K562 (cell line): ENCODE measurements at regions not wholly inside any gene's neighbourhood (a gene's known extent, or its start where the extent isn't known, plus 50 kb on each side); places are given as distances from the start of the nearest gene placed in this dataset.

Source experiments
- CBX8 ChIP-seq: fragments of 200-600 bp; sonication (generic); IDR thresholded peaks from 2 replicates; pipeline ENCODE4 v1.6.1; 2012; ENCODE audit warnings: borderline replicate concordance, mixed run types, low read depth, mild to moderate bottlenecking, moderate library complexity, mixed read lengths, low read length, control low read depth, inconsistent platforms; ENCODE audit not compliant: poor library complexity, severe bottlenecking; ENCODE audit errors: extremely low read depth
- CCNT2 ChIP-seq: IDR thresholded peaks from 2 replicates; pipeline ENCODE4 v1.6.1; 2011; ENCODE audit warnings: borderline replicate concordance, low read depth, mild to moderate bottlenecking, moderate library complexity, mixed read lengths, low read length; ENCODE audit not compliant: insufficient read length; ENCODE audit errors: extremely low read depth
- CHD2 ChIP-seq: IDR thresholded peaks from 2 replicates; pipeline ENCODE4 v1.6.1; 2011; ENCODE audit warnings: low read depth, low read length
- MTA1 ChIP-seq: fragments of 450-650 bp; IDR thresholded peaks from 2 replicates; pipeline ENCODE4 v1.6.1; 2017; ENCODE audit warnings: borderline replicate concordance
- NFATC3 ChIP-seq: fragments of 450-650 bp; IDR thresholded peaks from 2 replicates; pipeline ENCODE4 v1.6.1; 2017; ENCODE audit warnings: mild to moderate bottlenecking
- NFE2 ChIP-seq: IDR thresholded peaks from 2 replicates; pipeline ENCODE4 v1.6.1; 2014; ENCODE audit warnings: antibody characterized with exemption, low read depth
- NFRKB ChIP-seq: fragments of 450-650 bp; IDR thresholded peaks from 2 replicates; pipeline ENCODE4 v1.6.1; 2016; ENCODE audit warnings: low read depth
- NR3C1 ChIP-seq: sonication (generic); formaldehyde crosslinking; IDR thresholded peaks from 2 replicates; pipeline ENCODE4 v1.8.1; 2022; ENCODE audit warnings: missing genetic modification reagents
- RAD21 ChIP-seq, 2 experiments: fragments of 250-450 bp in 1 of 2; fragments of 450-650 bp in 1 of 2; sonication (Bioruptor Pico) in 1 of 2; formaldehyde crosslinking in 1 of 2; IDR thresholded peaks in 1 of 2; conservative IDR thresholded peaks in 1 of 2; 2 replicates each; pipeline versions ENCODE4 v1.4.0 to v1.8.0; 2020 to 2022; ENCODE audit warnings: mild to moderate bottlenecking in 2 of 2, moderate library complexity in 1 of 2
- SMAD4 ChIP-seq: fragments of 250-450 bp; sonication (Bioruptor Pico); conservative IDR thresholded peaks from 2 replicates; pipeline ENCODE4 v1.8.0; 2021; ENCODE audit warnings: inconsistent platforms, mild to moderate bottlenecking, moderate library complexity
- ZNF311 ChIP-seq: fragments of 250-450 bp; sonication (Bioruptor Pico); IDR thresholded peaks from 2 replicates; pipeline ENCODE4 v1.4.0; 2020; ENCODE audit warnings: mild to moderate bottlenecking, moderate library complexity
- ZNF407 ChIP-seq: fragments of 450-650 bp; IDR thresholded peaks from 2 replicates; pipeline ENCODE4 v1.6.1; 2016; ENCODE audit warnings: low read depth
- ZNF79 ChIP-seq: fragments of 250-450 bp; sonication (Bioruptor Pico); IDR thresholded peaks from 2 replicates; pipeline ENCODE4 v1.4.0; 2020; ENCODE audit warnings: low read depth, mild to moderate bottlenecking, moderate library complexity
- TF ChIP-seq, protein P1 (sequence below): fragments of 150-350 bp; conservative IDR thresholded peaks from 2 replicates; pipeline ENCODE4 v1.6.1; 2014; ENCODE audit warnings: low read length
- TF ChIP-seq, protein P2 (sequence below): fragments of 450-650 bp; formaldehyde crosslinking; IDR thresholded peaks from 2 replicates; pipeline ENCODE4 v1.4.0; 2020; ENCODE audit warnings: mild to moderate bottlenecking, moderate library complexity

DNA sequence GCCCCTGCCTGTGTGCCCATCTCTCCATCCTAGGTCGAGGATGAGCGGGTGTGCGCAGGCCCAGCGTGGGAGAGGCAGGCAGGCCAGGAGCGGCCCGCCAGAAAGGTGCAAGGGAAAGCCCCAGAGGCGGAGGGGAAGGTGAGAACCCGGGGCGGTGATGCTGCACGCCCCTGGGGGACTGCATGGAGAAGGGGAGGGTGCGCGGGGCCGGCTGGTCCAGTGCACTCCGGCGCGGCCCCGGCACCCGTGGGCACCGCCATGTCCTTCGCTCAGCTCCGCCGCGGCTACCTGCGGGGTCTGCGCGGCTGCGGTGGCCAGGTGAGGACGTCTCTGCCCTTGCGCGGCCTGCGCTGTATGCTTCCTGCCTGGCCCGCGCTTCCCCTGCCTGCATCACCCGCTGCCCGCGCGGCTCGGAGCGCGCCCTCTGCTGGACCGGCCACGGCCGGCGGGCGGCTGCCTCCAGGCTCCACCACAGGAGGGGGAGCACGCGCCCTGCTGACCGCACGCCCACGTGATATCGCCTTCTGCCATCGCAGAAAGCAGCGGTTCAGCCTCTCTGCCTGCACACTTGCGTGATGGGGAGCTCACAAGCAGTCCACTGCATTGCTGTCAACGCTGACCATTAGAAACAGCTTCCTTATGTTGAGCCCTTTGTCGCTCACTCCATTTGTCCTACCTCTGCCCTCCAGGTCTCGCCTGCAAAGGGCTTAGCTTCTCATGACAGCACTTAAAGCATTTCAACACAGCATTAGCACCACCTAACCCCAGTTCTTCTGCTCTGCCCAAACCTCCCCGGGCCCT, 73.9 kb downstream of the CXCL12 start (continued):
- TF ChIP-seq CBX8, result no peak
- no peak for TF ChIP-seq NR3C1 (CRISPR knock-in tag)
- TF ChIP-seq NFATC3, result no peak
- TF ChIP-seq RAD21 (CRISPR knock-in tag; conservative IDR thresholded peaks at IDR 0.05 in 1 of 2, IDR thresholded peaks at IDR 0.05 in 1 of 2), result peak; percentile 51 to 70; a peak in 3 of 4 replicates
- TF ChIP-seq, protein P1, sequence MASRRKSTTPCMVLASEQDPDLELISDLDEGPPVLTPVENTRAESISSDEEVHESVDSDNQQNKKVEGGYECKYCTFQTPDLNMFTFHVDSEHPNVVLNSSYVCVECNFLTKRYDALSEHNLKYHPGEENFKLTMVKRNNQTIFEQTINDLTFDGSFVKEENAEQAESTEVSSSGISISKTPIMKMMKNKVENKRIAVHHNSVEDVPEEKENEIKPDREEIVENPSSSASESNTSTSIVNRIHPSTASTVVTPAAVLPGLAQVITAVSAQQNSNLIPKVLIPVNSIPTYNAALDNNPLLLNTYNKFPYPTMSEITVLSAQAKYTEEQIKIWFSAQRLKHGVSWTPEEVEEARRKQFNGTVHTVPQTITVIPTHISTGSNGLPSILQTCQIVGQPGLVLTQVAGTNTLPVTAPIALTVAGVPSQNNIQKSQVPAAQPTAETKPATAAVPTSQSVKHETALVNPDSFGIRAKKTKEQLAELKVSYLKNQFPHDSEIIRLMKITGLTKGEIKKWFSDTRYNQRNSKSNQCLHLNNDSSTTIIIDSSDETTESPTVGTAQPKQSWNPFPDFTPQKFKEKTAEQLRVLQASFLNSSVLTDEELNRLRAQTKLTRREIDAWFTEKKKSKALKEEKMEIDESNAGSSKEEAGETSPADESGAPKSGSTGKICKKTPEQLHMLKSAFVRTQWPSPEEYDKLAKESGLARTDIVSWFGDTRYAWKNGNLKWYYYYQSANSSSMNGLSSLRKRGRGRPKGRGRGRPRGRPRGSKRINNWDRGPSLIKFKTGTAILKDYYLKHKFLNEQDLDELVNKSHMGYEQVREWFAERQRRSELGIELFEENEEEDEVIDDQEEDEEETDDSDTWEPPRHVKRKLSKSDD, result 0 out of 2 replicates have a peak, but pooled peaks have one; percentile 75
- TF ChIP-seq NFRKB, result no peak
- no peak for TF ChIP-seq NFE2
- TF ChIP-seq MTA1, result no peak
- no peak for TF ChIP-seq ZNF311 (CRISPR knock-in tag)
- no peak for TF ChIP-seq CHD2
- peak; percentile 92 for TF ChIP-seq CCNT2
- TF ChIP-seq SMAD4 (CRISPR knock-in tag), result peak; percentile 81
- TF ChIP-seq ZNF79 (CRISPR knock-in tag), result no peak
- TF ChIP-seq, protein P2, sequence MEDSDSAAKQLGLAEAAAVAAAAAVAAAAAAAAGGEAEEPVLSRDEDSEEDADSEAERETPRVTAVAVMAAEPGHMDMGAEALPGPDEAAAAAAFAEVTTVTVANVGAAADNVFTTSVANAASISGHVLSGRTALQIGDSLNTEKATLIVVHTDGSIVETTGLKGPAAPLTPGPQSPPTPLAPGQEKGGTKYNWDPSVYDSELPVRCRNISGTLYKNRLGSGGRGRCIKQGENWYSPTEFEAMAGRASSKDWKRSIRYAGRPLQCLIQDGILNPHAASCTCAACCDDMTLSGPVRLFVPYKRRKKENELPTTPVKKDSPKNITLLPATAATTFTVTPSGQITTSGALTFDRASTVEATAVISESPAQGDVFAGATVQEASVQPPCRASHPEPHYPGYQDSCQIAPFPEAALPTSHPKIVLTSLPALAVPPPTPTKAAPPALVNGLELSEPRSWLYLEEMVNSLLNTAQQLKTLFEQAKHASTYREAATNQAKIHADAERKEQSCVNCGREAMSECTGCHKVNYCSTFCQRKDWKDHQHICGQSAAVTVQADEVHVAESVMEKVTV (CRISPR knock-in tag), result no peak
- no peak for TF ChIP-seq ZNF407
